CD14-positive monocyte (primary cell): ENCODE measurements at regions not wholly inside any gene's neighbourhood (a gene's known extent, or its start where the extent isn't known, plus 50 kb on each side); places are given as distances from the start of the nearest gene placed in this dataset.

Experiments used
- DNase-seq, 3 donors: peaks; one replicate each; pipeline ENCODE4 v3.0.0-alpha.2; 2011 to 2022
- H2AFZ ChIP-seq: 2 replicates; pipeline ENCODE4 v1.6.0; 2012; ENCODE audit warnings: mild to moderate bottlenecking, low read depth, low read length, inconsistent platforms; ENCODE audit not compliant: insufficient read depth, poor library complexity, severe bottlenecking
- H3K27ac ChIP-seq, 2 donors: 1 replicate in 1 of 2; 2 replicates in 1 of 2; pipeline ENCODE4 v1.5.1; 2012 to 2013; ENCODE audit warnings: low read length in 2 of 2, control low read depth in 1 of 2, inconsistent platforms in 1 of 2, low read depth in 1 of 2, mild to moderate bottlenecking in 1 of 2
- H3K27me3 ChIP-seq, 2 donors: one replicate each; pipeline versions ENCODE4 v1.6.0 to v1.6.1; 2011 to 2013; ENCODE audit warnings: low read length in 2 of 2; ENCODE audit not compliant: control insufficient read depth in 2 of 2, insufficient read depth in 2 of 2
- H3K36me3 ChIP-seq, 2 donors: replicated peaks in 1 of 2; 1 replicate in 1 of 2; 2 replicates in 1 of 2; pipeline versions ENCODE4 v1.5.1 to v1.6.1; 2012 to 2013; ENCODE audit warnings: low read length in 2 of 2, control low read depth in 1 of 2, inconsistent platforms in 1 of 2, mild to moderate bottlenecking in 1 of 2; ENCODE audit not compliant: insufficient read depth in 2 of 2, control insufficient read depth in 1 of 2
- H3K4me1 ChIP-seq, 2 donors: 1 replicate in 1 of 2; 2 replicates in 1 of 2; pipeline versions ENCODE4 v1.5.1 to v1.6.1; 2012 to 2013; ENCODE audit warnings: low read length in 2 of 2, control low read depth in 1 of 2, inconsistent platforms in 1 of 2, mild to moderate bottlenecking in 1 of 2, moderate library complexity in 1 of 2; ENCODE audit not compliant: insufficient read depth in 2 of 2, control insufficient read depth in 1 of 2
- H3K4me2 ChIP-seq: replicated peaks from 2 replicates; pipeline ENCODE3; 2012; ENCODE audit warnings: low read length, moderate library complexity, mild to moderate bottlenecking; ENCODE audit not compliant: poor library complexity, severe bottlenecking; ENCODE audit errors: extremely low read depth
- H3K4me3 ChIP-seq, 3 experiments: fragments of 200-600 bp in 1 of 3; sonication (generic) in 1 of 3; replicated peaks in 1 of 3; 1 replicate in 2 of 3; 2 replicates in 1 of 3; pipeline ENCODE4 v1.5.1; 2011 to 2013; ENCODE audit warnings: low read length in 3 of 3, mild to moderate bottlenecking in 3 of 3, control low read depth in 2 of 3, low read depth in 2 of 3, inconsistent platforms in 1 of 3, moderate library complexity in 1 of 3
- H3K79me2 ChIP-seq: 2 replicates; pipeline ENCODE4 v1.6.0; 2012; ENCODE audit warnings: mild to moderate bottlenecking, control low read depth, inconsistent platforms, low read length, moderate library complexity; ENCODE audit not compliant: insufficient read depth
- H3K9ac ChIP-seq: 2 replicates; pipeline ENCODE4 v1.6.0; 2017; ENCODE audit warnings: low read length, mild to moderate bottlenecking; ENCODE audit not compliant: insufficient read depth, poor library complexity, severe bottlenecking
- H3K9me3 ChIP-seq, 2 donors: replicated peaks in 1 of 2; 1 replicate in 1 of 2; 2 replicates in 1 of 2; pipeline versions ENCODE4 v1.5.1 to v1.6.1; 2012 to 2013; ENCODE audit warnings: low read length in 2 of 2, control low read depth in 1 of 2; ENCODE audit not compliant: control insufficient read depth in 1 of 2, insufficient read depth in 1 of 2
- H4K20me1 ChIP-seq: 2 replicates; pipeline ENCODE4 v1.6.0; 2012; ENCODE audit warnings: mild to moderate bottlenecking, low read length, control low read depth, moderate library complexity; ENCODE audit not compliant: insufficient read depth
- H3K27ac Mint-ChIP-seq, 7 donors: one replicate each; pipeline ENCODE4 v1.8.0; 2020; ENCODE audit warnings: mild to moderate bottlenecking in 7 of 7, mixed read lengths in 7 of 7, moderate library complexity in 6 of 7, inconsistent platforms in 2 of 7
- H3K27me3 Mint-ChIP-seq, 3 donors: one replicate each; pipeline ENCODE4 v1.8.0; 2021 to 2022; ENCODE audit warnings: low read depth in 3 of 3, mild to moderate bottlenecking in 3 of 3, mixed read lengths in 3 of 3, moderate library complexity in 3 of 3, inconsistent platforms in 1 of 3
- H3K36me3 Mint-ChIP-seq, 2 donors: one replicate each; pipeline ENCODE4 v1.8.0; 2020; ENCODE audit warnings: mixed read lengths in 2 of 2, inconsistent platforms in 1 of 2, mild to moderate bottlenecking in 1 of 2
- H3K4me1 Mint-ChIP-seq: one replicate; pipeline ENCODE4 v1.8.0; 2020; ENCODE audit warnings: mild to moderate bottlenecking, mixed read lengths
- H3K4me3 Mint-ChIP-seq, 2 donors: one replicate each; pipeline ENCODE4 v1.8.0; 2020; ENCODE audit warnings: mild to moderate bottlenecking in 2 of 2, mixed read lengths in 2 of 2, moderate library complexity in 1 of 2
- H3K9me3 Mint-ChIP-seq, 7 donors: one replicate each; pipeline ENCODE4 v1.8.0; 2020 to 2022; ENCODE audit warnings: mixed read lengths in 7 of 7, mild to moderate bottlenecking in 6 of 7, moderate library complexity in 6 of 7, inconsistent platforms in 2 of 7
- WGBS: methylation state at CpG from one replicate; pipeline ENCODE4 v1.1.5; 2013; ENCODE audit warnings: missing lambda C conversion rate; ENCODE audit not compliant: insufficient coverage; 5-methylcytosine and 5-hydroxymethylcytosine counted together
- intact Hi-C, 2 donors: fragments of 100-400 bp; cut with micrococcal nuclease; formaldehyde crosslinking; loops; one replicate each; pipeline versions ENCODE4 v1.15.0 to v1.15.1; 2023
- TF ChIP-seq, protein P1 (sequence below): fragments of 200-600 bp; IDR thresholded peaks from one replicate; pipeline ENCODE4 v1.8.0; 2022; ENCODE audit warnings: antibody characterized with exemption, mild to moderate bottlenecking

- no peak for DNase-seq
- Mint-ChIP-seq H3K27me3 (peaks cover 0 to 1% (median 1%) of the 10 kb centered on the region in 3 donors), H3K27ac (peak overlapping the region in 1 of 7 donors; percentile 68), H3K4me1 (no peaks in the 10 kb centered on the region), H3K9me3 (peaks cover 0 to 4% (median 0%) of the 10 kb centered on the region in 7 donors), H3K4me3 (no peak overlapping the region), H3K36me3 (no peaks in the 10 kb centered on the region)
- no peak overlapping the region for H3K9ac ChIP-seq
- H3K27ac ChIP-seq, result no peak overlapping the region
- intact Hi-C loops, result no loop called here
- no peak overlapping the region for H2AFZ ChIP-seq
- H3K79me2 ChIP-seq, result no peaks in the 10 kb centered on the region
- no peaks in the 10 kb centered on the region for H3K27me3 ChIP-seq
- H3K36me3 ChIP-seq, result no peaks in the 10 kb centered on the region
- H4K20me1 ChIP-seq, result no peaks in the 10 kb centered on the region
- peaks cover 0 to 2% of the 10 kb centered on the region in 2 donors for H3K9me3 ChIP-seq
- no CpG with 5 or more reads among the region's 3 CpGs for WGBS
- no peaks in the 10 kb centered on the region for H3K4me1 ChIP-seq
- H3K4me2 ChIP-seq, result no peak overlapping the region
- H3K4me3 ChIP-seq, result no peak overlapping the region
- TF ChIP-seq, protein P1, sequence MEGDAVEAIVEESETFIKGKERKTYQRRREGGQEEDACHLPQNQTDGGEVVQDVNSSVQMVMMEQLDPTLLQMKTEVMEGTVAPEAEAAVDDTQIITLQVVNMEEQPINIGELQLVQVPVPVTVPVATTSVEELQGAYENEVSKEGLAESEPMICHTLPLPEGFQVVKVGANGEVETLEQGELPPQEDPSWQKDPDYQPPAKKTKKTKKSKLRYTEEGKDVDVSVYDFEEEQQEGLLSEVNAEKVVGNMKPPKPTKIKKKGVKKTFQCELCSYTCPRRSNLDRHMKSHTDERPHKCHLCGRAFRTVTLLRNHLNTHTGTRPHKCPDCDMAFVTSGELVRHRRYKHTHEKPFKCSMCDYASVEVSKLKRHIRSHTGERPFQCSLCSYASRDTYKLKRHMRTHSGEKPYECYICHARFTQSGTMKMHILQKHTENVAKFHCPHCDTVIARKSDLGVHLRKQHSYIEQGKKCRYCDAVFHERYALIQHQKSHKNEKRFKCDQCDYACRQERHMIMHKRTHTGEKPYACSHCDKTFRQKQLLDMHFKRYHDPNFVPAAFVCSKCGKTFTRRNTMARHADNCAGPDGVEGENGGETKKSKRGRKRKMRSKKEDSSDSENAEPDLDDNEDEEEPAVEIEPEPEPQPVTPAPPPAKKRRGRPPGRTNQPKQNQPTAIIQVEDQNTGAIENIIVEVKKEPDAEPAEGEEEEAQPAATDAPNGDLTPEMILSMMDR, result no peak
Measured at GRCh38 chr6:113144117-113144516, 713.0 kb upstream of the MARCKS start.

DNA sequence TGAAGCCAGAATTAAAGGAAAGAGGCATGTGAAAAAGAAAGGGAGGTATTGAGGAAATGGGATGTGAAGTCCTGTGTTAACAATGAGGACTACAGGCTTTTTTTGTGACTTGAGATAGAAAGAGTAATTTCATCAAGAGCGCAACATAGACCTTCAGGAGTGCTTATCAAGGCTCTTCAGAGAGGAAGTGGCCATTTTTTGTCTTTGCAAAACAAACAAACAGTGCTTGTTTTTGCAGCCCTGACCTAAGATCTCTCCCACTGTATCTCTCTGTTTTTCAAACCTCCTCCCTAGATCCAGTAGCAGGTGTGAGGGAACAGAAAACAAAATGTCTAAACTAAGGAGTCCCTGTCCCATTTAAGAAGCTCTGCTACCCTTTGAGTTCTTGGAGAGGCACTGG is 710.3 kb upstream of the MARCKS start:
- no peaks in the 10 kb centered on the region for H3K36me3 Mint-ChIP-seq
- TF ChIP-seq, protein P1, result no peak
- DNase-seq, result no peak
- Histone ChIP-seq H3K9me3 (peaks cover 0 to 4% of the 10 kb centered on the region in 2 donors), H4K20me1 (no peaks in the 10 kb centered on the region), H3K4me1 (no peaks in the 10 kb centered on the region), H3K4me2 (no peak overlapping the region), H3K27ac (no peak overlapping the region), H3K4me3 (no peak overlapping the region), H2AFZ (no peak overlapping the region), H3K79me2 (no peaks in the 10 kb centered on the region), H3K27me3 (no peaks in the 10 kb centered on the region), H3K9ac (no peak overlapping the region), H3K36me3 (no peaks in the 10 kb centered on the region)
- H3K27ac Mint-ChIP-seq, result no peak overlapping the region
- 88% methylated on average over 1 of the region's 1 CpG for WGBS
- H3K9me3 Mint-ChIP-seq, result peaks cover 0 to 11% (median 4%) of the 10 kb centered on the region in 7 donors
- H3K4me3 Mint-ChIP-seq, result no peak overlapping the region
- intact Hi-C loops, result no loop called here
- no peaks in the 10 kb centered on the region for H3K4me1 Mint-ChIP-seq
- H3K27me3 Mint-ChIP-seq, result peaks cover 0 to 1% (median 1%) of the 10 kb centered on the region in 3 donors
